ENCODE measurements at regions not wholly inside any gene's neighbourhood (a gene's known extent, or its start where the extent isn't known, plus 50 kb on each side); places are given as distances from the start of the nearest gene placed in this dataset.

- H3K27ac ChIP-seq = no peak overlapping the region
- no peak for DNase-seq (ENCODE audit: low read depth, low spot score)
Measured at GRCh38 chr4:158015241-158015640, 157.6 kb downstream of the GASK1B start.

- no peak overlapping the region for H3K27ac ChIP-seq
- DNase-seq (ENCODE audit: low read depth, low spot score) = no peak
Measured at GRCh38 chr4:158013858-158014257, 159.0 kb downstream of the GASK1B start.

GRCh38 chr4:158010361-158010760, 162.5 kb downstream of the GASK1B start:
- DNase-seq (ENCODE audit: low read depth, low spot score) = no peak
- H3K27ac ChIP-seq = no peak overlapping the region

DNA sequence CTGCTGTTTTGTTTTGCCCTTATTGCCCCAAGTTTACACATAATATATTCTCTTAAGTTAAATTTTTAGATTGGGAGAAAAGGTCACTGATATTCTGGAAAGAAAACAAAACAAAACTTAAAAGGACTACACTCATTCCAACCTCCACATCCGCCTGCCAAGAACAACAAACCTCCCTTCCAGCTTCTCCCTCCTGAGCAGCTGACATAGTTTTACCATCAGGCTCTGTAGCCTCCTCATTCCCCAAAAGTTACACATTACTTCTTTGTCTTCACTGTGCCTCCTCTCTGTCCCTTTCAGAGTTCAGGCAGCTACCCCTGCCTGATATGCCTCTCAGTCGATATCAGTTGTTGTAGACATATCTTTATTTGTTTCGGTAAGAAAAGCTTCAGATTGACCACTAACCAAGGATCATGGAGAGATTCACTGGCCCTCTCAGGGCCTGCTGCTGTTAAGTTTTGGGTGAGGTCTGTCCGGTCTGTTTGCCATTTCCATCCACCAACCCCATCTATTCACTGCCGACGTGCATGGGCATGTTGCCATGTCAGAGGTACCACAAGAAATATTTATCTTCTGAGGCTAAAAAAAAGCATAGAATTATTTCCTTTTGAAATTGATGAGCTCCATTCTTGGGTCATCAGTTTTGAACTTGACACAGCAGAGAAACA, 164.1 kb downstream of the GASK1B start:
- no peak for DNase-seq (ENCODE audit: low read depth, low spot score)
- no peak overlapping the region for H3K27ac ChIP-seq

GRCh38 chr4:158007566-158007965, 165.3 kb downstream of the GASK1B start:
- DNase-seq (ENCODE audit: low read depth, low spot score) = no peak
- H3K27ac ChIP-seq = no peak overlapping the region

DNA sequence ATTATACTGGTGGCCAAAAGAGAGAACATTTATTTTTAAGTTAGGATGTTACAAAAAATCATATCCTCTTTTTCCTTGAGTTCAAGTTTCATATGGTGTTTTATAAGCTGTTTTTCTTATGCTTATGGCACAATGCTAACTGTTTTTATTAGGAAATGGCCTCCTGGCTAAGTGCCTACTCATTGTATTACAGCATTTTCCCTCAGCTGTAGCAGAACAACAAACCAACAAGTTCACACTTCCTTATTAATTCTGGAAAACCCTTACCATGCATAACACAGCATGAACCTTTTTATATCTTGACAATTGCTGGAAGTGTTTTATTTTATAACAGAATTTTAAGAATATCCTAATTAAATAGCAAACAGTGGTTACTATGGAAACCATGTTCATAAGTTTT, 165.8 kb downstream of the GASK1B start:
- no peak overlapping the region for H3K27ac ChIP-seq
- DNase-seq (ENCODE audit: low read depth, low spot score) = no peak

DNA sequence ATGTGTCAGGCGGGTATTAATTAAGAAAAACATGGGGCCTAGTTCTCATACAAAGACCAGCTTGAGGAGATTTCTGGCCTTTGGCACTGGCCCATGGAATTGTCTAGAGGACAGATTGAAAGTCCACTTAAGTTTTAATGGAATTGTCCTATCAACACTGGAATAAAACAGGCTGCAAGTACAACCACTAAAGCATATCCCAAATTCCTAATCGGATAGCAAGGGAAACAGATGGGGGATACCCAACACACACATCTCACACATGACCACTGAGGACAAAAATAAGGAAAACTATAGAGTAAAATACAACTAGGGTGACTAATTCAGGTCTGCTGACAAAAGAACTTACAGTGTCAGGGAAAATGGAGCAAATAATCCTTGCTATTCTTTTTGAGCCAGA, 167.8 kb downstream of the GASK1B start:
- H3K27ac ChIP-seq = no peak overlapping the region
- no peak for DNase-seq (ENCODE audit: low read depth, low spot score)

GRCh38 chr4:158004101-158004500, 168.7 kb downstream of the GASK1B start:
- no peak overlapping the region for H3K27ac ChIP-seq
- no peak for DNase-seq (ENCODE audit: low read depth, low spot score)

DNA sequence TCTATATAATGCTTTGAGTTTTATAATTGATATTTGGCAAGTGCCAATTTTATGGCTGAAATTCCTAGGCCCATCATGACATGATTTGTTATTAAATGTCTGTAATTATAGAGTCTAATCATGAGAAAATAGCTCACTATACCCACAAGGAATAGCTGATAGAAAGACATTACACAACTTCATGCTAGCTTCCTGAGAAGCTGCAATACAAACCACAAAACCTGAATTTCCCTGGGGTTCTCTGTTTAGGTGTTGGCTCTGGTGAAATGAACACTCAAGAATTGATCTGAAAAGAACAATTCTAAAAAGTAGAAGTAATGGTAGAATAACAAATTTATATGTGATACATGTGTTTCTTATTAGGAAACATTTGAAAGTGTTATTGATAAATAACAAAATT, 169.6 kb downstream of the GASK1B start:
- no peak for DNase-seq (ENCODE audit: low read depth, low spot score)
- H3K27ac ChIP-seq = no peak overlapping the region

GRCh38 chr4:158002173-158002572, 170.7 kb downstream of the GASK1B start:
- no peak overlapping the region for H3K27ac ChIP-seq
- no peak for DNase-seq (ENCODE audit: low read depth, low spot score)

DNA sequence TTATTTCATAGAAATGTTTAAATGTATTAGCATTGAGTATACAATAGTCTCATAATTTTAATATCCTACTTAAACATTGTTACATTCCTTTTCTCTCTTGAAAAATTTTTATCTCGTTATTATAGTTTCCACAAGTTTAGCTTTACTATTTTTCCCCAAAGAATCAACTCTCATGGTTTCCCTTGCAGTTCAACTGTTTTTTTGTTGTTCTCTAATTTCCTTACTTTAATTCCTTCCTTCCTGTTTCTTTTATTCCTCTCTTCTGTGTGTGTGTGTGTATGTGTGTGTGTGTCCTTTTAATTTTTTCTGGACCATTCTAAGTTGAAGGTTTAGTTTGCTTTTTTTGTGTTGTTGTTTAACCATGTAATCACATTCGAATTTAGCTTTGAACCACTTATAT, 171.1 kb downstream of the GASK1B start:
- DNase-seq (ENCODE audit: low read depth, low spot score) = no peak
- no peak overlapping the region for H3K27ac ChIP-seq

- no peak overlapping the region for H3K27ac ChIP-seq
- DNase-seq (ENCODE audit: low read depth, low spot score) = no peak
Measured at GRCh38 chr4:157999723-158000122, 173.1 kb downstream of the GASK1B start.

DNA sequence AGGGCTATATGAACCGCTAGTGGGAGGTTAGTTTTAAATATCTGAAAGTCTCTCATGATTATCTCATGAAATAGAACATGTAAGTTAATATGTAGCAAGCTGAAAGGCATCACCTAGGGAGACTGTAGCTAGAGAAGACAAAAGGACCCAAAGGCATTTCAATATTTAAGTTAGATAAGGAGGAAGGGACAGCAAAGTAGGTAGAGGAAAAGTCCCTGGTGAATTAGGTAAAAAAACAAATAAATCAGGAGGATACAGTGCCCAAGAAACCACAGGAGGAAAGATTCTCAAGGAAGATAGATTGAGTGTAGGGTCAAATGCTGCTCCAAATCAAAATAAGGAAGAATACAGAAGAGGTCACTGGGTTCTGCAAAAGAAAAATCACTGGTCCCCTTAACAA, 175.5 kb downstream of the GASK1B start:
- no peak overlapping the region for H3K27ac ChIP-seq
- no peak for DNase-seq (ENCODE audit: low read depth, low spot score)

GRCh38 chr4:157996061-157997028, 176.5 kb downstream of the GASK1B start:
- DNase-seq (ENCODE audit: low read depth, low spot score) = no peak

GRCh38 chr4:157994863-157995262, 178.0 kb downstream of the GASK1B start:
- no peak for DNase-seq (ENCODE audit: low read depth, low spot score)
- H3K27ac ChIP-seq = peak overlapping the region; percentile 22

More at GRCh38 chr4:157996061-157997028, 176.5 kb downstream of the GASK1B start:
- H3K27ac ChIP-seq = no peak overlapping the region

DNA sequence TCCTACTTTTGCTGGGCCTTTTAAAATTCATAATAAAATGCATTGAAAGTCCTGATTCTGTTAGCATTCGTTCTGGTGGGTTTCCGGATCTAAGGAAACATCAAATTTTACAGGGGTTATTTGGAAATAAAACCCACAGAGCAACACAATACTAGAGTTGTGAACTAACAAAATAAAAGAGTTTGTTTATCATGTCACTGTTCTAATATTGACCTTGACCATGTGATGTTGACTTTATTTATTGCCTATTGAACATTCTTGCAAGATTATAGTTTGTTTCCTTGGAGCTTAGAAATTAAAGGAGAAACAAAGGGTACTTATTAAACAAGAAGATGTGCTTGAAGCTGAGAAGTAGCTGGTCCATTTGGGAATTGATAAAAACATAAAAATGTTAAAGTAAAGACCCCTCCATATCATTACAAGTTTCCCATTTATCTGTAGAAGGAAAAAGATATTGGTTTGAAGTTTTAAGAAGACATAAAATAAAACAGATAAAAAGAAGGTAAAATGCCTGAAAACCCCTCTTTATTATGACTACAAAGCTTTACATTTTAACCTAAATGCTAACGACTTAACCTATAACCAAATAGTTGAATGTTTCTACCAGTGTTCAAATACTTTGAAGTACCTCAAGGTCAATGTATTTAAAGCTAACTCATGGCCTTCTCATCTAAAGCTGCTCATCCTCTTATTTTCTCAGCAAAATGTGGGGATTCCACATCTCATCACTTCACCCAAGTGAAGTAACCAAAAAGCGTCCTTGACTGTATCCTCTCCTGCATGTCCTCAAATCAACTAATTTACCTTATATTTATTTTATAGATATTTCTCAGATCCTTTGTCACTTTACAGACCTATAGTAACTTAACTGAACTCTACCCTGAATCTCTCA, 179.6 kb downstream of the GASK1B start:
- H3K27ac ChIP-seq = no peak overlapping the region

DNA sequence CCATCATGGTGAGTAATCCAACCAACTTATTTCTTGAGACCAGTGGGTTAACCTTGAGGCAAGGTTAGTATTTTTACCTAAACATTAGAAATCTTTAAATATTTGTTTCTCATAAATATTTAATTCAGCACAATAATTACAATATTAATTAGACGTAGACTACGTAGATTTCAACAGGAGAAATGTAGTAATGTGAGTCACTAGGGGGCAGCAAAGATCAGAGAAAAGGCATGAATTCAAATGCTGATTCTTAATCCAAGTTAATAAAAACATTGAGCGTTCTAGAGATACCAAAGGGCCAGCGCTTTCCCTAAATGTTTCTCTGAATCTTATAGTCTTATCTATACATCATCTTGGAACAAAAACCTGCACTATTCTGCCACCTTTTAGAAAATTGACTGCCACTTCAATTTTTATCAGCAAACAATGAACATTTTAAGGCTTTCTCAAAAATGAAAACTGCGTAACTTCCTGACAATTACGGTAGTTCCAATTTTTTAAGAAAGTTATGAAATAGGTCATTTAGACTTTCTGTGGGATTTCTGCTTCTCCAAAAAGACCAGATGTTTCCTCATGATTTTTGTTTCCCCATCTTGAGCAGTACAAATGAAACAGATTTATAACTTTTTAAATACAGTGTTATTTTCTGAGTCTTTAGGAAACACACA, 180.7 kb downstream of the GASK1B start:
- DNase-seq (ENCODE audit: low read depth, low spot score) = no peak
- H3K27ac ChIP-seq = no peak overlapping the region

More for the DNA sequence above, 179.6 kb downstream of the GASK1B start:
- no peak for DNase-seq (ENCODE audit: low read depth, low spot score)

- no peak overlapping the region for H3K27ac ChIP-seq
- no peak for DNase-seq (ENCODE audit: low read depth, low spot score)
Measured at GRCh38 chr4:157988641-157989040, 184.2 kb downstream of the GASK1B start.

GRCh38 chr4:157984285-157984911, 188.4 kb downstream of the GASK1B start:
- H3K27ac ChIP-seq = no peak overlapping the region
- DNase-seq (ENCODE audit: low read depth, low spot score) = no peak
